ENCODE measurements at regions not wholly inside any gene's neighbourhood (a gene's known extent, or its start where the extent isn't known, plus 50 kb on each side); places are given as distances from the start of the nearest gene placed in this dataset.
"Not testable (repeated sequence)": the region's sequence is repeated elsewhere in the genome, so short reads cannot be mapped to it uniquely, and the experiment has no call there.

- H3K27ac ChIP-seq (ENCODE audit: low read depth, low read length): no peak overlapping the region
- no peak overlapping the region for H3K4me3 ChIP-seq (ENCODE audit: low read depth in 1 of 2, low read length in 2 of 2)
- no peaks in the 10 kb centered on the region for H3K9me3 ChIP-seq (ENCODE audit: low read length)
- no peaks in the 10 kb centered on the region for H3K36me3 ChIP-seq (ENCODE audit: insufficient read depth, low read length)
- H3K4me1 ChIP-seq (ENCODE audit: insufficient read depth, low read length): no peaks in the 10 kb centered on the region
- H3K9ac ChIP-seq (ENCODE audit: low read length): no peak overlapping the region
- H3K27me3 ChIP-seq (ENCODE audit: control insufficient read depth in 1 of 2, insufficient read depth in 2 of 2, low read length in 2 of 2): peaks cover 0 to 8% of the 10 kb centered on the region in 2 donors
These were observed 133.0 kb upstream of the PRR20G start for GRCh38 chr3:127420829-127421228.

- Histone ChIP-seq H3K9ac (ENCODE audit: low read length) (no peak overlapping the region), H3K27ac (ENCODE audit: low read depth, low read length) (no peak overlapping the region), H3K4me1 (ENCODE audit: insufficient read depth, low read length) (no peaks in the 10 kb centered on the region), H3K9me3 (ENCODE audit: low read length) (no peaks in the 10 kb centered on the region), H3K4me3 (ENCODE audit: low read depth in 1 of 2, low read length in 2 of 2) (no peak overlapping the region), H3K27me3 (ENCODE audit: control insufficient read depth in 1 of 2, insufficient read depth in 2 of 2, low read length in 2 of 2) (peaks cover 0 to 6% of the 10 kb centered on the region in 2 donors), H3K36me3 (ENCODE audit: insufficient read depth, low read length) (no peaks in the 10 kb centered on the region)
These were observed 132.1 kb upstream of the PRR20G start for GRCh38 chr3:127419641-127420553.

GRCh38 chr3:127419182-127419581 is 131.3 kb upstream of the PRR20G start:
- Histone ChIP-seq H3K27ac (ENCODE audit: low read depth, low read length) (no peak overlapping the region), H3K4me1 (ENCODE audit: insufficient read depth, low read length) (no peaks in the 10 kb centered on the region)

GRCh38 chr3:127418560-127419147 is 130.8 kb upstream of the PRR20G start:
- Histone ChIP-seq H3K9me3 (ENCODE audit: low read length) (no peaks in the 10 kb centered on the region), H3K36me3 (ENCODE audit: insufficient read depth, low read length) (no peaks in the 10 kb centered on the region), H3K9ac (ENCODE audit: low read length) (no peak overlapping the region), H3K27ac (ENCODE audit: low read depth, low read length) (no peak overlapping the region), H3K4me1 (ENCODE audit: insufficient read depth, low read length) (no peaks in the 10 kb centered on the region), H3K27me3 (ENCODE audit: control insufficient read depth in 1 of 2, insufficient read depth in 2 of 2, low read length in 2 of 2) (peaks cover 0 to 6% of the 10 kb centered on the region in 2 donors), H3K4me3 (ENCODE audit: low read depth in 1 of 2, low read length in 2 of 2) (no peak overlapping the region)

More at GRCh38 chr3:127419182-127419581, 131.3 kb upstream of the PRR20G start:
- Histone ChIP-seq H3K9me3 (ENCODE audit: low read length) (no peaks in the 10 kb centered on the region), H3K4me3 (ENCODE audit: low read depth in 1 of 2, low read length in 2 of 2) (no peak overlapping the region), H3K27me3 (ENCODE audit: control insufficient read depth in 1 of 2, insufficient read depth in 2 of 2, low read length in 2 of 2) (peaks cover 0 to 6% of the 10 kb centered on the region in 2 donors), H3K9ac (ENCODE audit: low read length) (no peak overlapping the region), H3K36me3 (ENCODE audit: insufficient read depth, low read length) (no peaks in the 10 kb centered on the region)

- H3K27me3 ChIP-seq (ENCODE audit: control insufficient read depth in 1 of 2, insufficient read depth in 2 of 2, low read length in 2 of 2): peaks cover 0 to 8% of the 10 kb centered on the region in 2 donors
- H3K27ac ChIP-seq (ENCODE audit: low read depth, low read length): no peak overlapping the region
- H3K4me1 ChIP-seq (ENCODE audit: insufficient read depth, low read length): no peaks in the 10 kb centered on the region
- H3K9me3 ChIP-seq (ENCODE audit: low read length): no peaks in the 10 kb centered on the region
- H3K36me3 ChIP-seq (ENCODE audit: insufficient read depth, low read length): no peaks in the 10 kb centered on the region
- H3K4me3 ChIP-seq (ENCODE audit: low read depth in 1 of 2, low read length in 2 of 2): no peak overlapping the region
- H3K9ac ChIP-seq (ENCODE audit: low read length): no peak overlapping the region
These were observed 130.1 kb upstream of the PRR20G start for GRCh38 chr3:127417709-127418559.

GRCh38 chr3:127413871-127414270 is 126.0 kb upstream of the PRR20G start:
- Histone ChIP-seq H3K27me3 (ENCODE audit: control insufficient read depth in 1 of 2, insufficient read depth in 2 of 2, low read length in 2 of 2) (peaks cover 0 to 6% of the 10 kb centered on the region in 2 donors), H3K27ac (ENCODE audit: low read depth, low read length) (no peak overlapping the region), H3K9ac (ENCODE audit: low read length) (no peak overlapping the region), H3K36me3 (ENCODE audit: insufficient read depth, low read length) (no peaks in the 10 kb centered on the region), H3K4me3 (ENCODE audit: low read depth in 1 of 2, low read length in 2 of 2) (no peak overlapping the region), H3K9me3 (ENCODE audit: low read length) (no peaks in the 10 kb centered on the region), H3K4me1 (ENCODE audit: insufficient read depth, low read length) (no peaks in the 10 kb centered on the region)

GRCh38 chr3:127413318-127413673 is 125.5 kb upstream of the PRR20G start:
- no peak overlapping the region for H3K4me3 ChIP-seq (ENCODE audit: low read depth in 1 of 2, low read length in 2 of 2)

GRCh38 chr3:127412578-127413317 is 124.9 kb upstream of the PRR20G start:
- H3K9me3 ChIP-seq (ENCODE audit: low read length): no peaks in the 10 kb centered on the region
- H3K27me3 ChIP-seq (ENCODE audit: control insufficient read depth in 1 of 2, insufficient read depth in 2 of 2, low read length in 2 of 2): peaks cover 0 to 6% of the 10 kb centered on the region in 2 donors
- H3K4me3 ChIP-seq (ENCODE audit: low read depth in 1 of 2, low read length in 2 of 2): no peak overlapping the region
- no peak overlapping the region for H3K27ac ChIP-seq (ENCODE audit: low read depth, low read length)
- no peaks in the 10 kb centered on the region for H3K36me3 ChIP-seq (ENCODE audit: insufficient read depth, low read length)
- H3K9ac ChIP-seq (ENCODE audit: low read length): no peak overlapping the region
- no peaks in the 10 kb centered on the region for H3K4me1 ChIP-seq (ENCODE audit: insufficient read depth, low read length)

More at GRCh38 chr3:127413318-127413673, 125.5 kb upstream of the PRR20G start:
- H3K9ac ChIP-seq (ENCODE audit: low read length): no peak overlapping the region
- H3K4me1 ChIP-seq (ENCODE audit: insufficient read depth, low read length): no peaks in the 10 kb centered on the region
- no peaks in the 10 kb centered on the region for H3K36me3 ChIP-seq (ENCODE audit: insufficient read depth, low read length)
- peaks cover 0 to 6% of the 10 kb centered on the region in 2 donors for H3K27me3 ChIP-seq (ENCODE audit: control insufficient read depth in 1 of 2, insufficient read depth in 2 of 2, low read length in 2 of 2)
- H3K9me3 ChIP-seq (ENCODE audit: low read length): no peaks in the 10 kb centered on the region
- no peak overlapping the region for H3K27ac ChIP-seq (ENCODE audit: low read depth, low read length)

- not testable (repeated sequence) for H3K36me3 ChIP-seq (ENCODE audit: insufficient read depth, low read length); H3K4me1 ChIP-seq (ENCODE audit: insufficient read depth, low read length); H3K4me3 ChIP-seq (ENCODE audit: low read depth in 1 of 2, low read length in 2 of 2); H3K9ac ChIP-seq (ENCODE audit: low read length); H3K27me3 ChIP-seq (ENCODE audit: control insufficient read depth in 1 of 2, insufficient read depth in 2 of 2, low read length in 2 of 2); H3K27ac ChIP-seq (ENCODE audit: low read depth, low read length); H3K9me3 ChIP-seq (ENCODE audit: low read length)
These were observed 124.0 kb upstream of the PRR20G start for GRCh38 chr3:127411875-127412274.

GRCh38 chr3:127411083-127411727 is 123.4 kb upstream of the PRR20G start:
- Histone ChIP-seq H3K36me3 (ENCODE audit: insufficient read depth, low read length) (no peaks in the 10 kb centered on the region), H3K4me1 (ENCODE audit: insufficient read depth, low read length) (no peaks in the 10 kb centered on the region), H3K9me3 (ENCODE audit: low read length) (no peaks in the 10 kb centered on the region), H3K27ac (ENCODE audit: low read depth, low read length) (no peak overlapping the region), H3K9ac (ENCODE audit: low read length) (no peak overlapping the region), H3K27me3 (ENCODE audit: control insufficient read depth in 1 of 2, insufficient read depth in 2 of 2, low read length in 2 of 2) (peaks cover 0 to 6% of the 10 kb centered on the region in 2 donors), H3K4me3 (ENCODE audit: low read depth in 1 of 2, low read length in 2 of 2) (no peak overlapping the region)

Data from muscle layer of colon (tissue), 2 donors.